ENCODE measurements at regions not wholly inside any gene's neighbourhood (a gene's known extent, or its start where the extent isn't known, plus 50 kb on each side); places are given as distances from the start of the nearest gene placed in this dataset.

DNA sequence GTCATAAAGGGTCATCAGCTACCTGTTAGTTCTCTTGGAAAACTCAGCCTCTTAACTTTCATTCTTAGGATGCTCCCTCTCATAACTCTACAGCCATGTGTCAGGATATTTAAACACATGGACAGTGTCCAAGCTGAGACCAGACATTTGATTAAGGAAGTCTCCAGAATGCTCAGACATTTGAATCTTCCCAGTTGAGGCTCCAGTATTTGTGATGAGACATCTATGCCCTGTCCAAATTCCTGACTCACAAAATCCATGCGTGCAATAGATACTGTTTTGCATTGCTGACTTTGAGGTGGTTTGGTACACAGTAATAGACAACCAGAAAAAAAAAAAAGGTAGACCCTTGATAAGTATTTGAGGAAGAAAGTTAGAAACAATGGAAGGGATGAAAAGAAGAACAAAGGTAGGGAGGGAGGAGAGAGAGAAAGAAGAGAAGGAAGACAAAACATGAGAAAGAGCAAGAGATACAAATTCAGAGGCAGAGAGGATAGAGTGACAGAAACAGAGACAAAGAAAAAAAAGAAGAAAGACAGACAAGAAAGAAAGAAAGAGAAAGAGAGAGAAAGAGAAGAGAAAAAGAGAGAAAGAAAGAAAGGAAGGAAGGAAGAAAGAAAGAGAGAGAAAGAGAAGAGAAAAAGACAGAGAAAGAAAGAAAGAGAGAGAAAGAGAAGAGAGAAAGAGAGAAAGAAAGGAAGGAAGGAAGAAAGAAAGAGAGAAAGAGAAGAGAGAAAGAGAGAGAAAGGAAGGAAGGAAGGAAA lies 275.5 kb upstream of the PRMT6 start:
- no peak for TF ChIP-seq HNF4A (conservative IDR thresholded peaks at IDR 0.05)
- TF ChIP-seq, protein P1, sequence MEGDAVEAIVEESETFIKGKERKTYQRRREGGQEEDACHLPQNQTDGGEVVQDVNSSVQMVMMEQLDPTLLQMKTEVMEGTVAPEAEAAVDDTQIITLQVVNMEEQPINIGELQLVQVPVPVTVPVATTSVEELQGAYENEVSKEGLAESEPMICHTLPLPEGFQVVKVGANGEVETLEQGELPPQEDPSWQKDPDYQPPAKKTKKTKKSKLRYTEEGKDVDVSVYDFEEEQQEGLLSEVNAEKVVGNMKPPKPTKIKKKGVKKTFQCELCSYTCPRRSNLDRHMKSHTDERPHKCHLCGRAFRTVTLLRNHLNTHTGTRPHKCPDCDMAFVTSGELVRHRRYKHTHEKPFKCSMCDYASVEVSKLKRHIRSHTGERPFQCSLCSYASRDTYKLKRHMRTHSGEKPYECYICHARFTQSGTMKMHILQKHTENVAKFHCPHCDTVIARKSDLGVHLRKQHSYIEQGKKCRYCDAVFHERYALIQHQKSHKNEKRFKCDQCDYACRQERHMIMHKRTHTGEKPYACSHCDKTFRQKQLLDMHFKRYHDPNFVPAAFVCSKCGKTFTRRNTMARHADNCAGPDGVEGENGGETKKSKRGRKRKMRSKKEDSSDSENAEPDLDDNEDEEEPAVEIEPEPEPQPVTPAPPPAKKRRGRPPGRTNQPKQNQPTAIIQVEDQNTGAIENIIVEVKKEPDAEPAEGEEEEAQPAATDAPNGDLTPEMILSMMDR (IDR thresholded peaks at IDR 0.05; ENCODE audit: low read depth, low read length, missing input control): no peak
- no peak for TF ChIP-seq JUND (IDR thresholded peaks at IDR 0.05)
- no peak for TF ChIP-seq HNF4G (IDR thresholded peaks at IDR 0.05)
- TF ChIP-seq, protein P2, sequence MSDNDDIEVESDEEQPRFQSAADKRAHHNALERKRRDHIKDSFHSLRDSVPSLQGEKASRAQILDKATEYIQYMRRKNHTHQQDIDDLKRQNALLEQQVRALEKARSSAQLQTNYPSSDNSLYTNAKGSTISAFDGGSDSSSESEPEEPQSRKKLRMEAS (IDR thresholded peaks at IDR 0.05): no peak
- TF ChIP-seq, protein P3, sequence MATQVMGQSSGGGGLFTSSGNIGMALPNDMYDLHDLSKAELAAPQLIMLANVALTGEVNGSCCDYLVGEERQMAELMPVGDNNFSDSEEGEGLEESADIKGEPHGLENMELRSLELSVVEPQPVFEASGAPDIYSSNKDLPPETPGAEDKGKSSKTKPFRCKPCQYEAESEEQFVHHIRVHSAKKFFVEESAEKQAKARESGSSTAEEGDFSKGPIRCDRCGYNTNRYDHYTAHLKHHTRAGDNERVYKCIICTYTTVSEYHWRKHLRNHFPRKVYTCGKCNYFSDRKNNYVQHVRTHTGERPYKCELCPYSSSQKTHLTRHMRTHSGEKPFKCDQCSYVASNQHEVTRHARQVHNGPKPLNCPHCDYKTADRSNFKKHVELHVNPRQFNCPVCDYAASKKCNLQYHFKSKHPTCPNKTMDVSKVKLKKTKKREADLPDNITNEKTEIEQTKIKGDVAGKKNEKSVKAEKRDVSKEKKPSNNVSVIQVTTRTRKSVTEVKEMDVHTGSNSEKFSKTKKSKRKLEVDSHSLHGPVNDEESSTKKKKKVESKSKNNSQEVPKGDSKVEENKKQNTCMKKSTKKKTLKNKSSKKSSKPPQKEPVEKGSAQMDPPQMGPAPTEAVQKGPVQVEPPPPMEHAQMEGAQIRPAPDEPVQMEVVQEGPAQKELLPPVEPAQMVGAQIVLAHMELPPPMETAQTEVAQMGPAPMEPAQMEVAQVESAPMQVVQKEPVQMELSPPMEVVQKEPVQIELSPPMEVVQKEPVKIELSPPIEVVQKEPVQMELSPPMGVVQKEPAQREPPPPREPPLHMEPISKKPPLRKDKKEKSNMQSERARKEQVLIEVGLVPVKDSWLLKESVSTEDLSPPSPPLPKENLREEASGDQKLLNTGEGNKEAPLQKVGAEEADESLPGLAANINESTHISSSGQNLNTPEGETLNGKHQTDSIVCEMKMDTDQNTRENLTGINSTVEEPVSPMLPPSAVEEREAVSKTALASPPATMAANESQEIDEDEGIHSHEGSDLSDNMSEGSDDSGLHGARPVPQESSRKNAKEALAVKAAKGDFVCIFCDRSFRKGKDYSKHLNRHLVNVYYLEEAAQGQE (IDR thresholded peaks at IDR 0.05): no peak
- TF ChIP-seq TAF1 (conservative IDR thresholded peaks at IDR 0.05): no peak
- TF ChIP-seq RAD21 (IDR thresholded peaks at IDR 0.05): no peak

Data from liver (tissue), 3 donors.